ENCODE measurements at regions not wholly inside any gene's neighbourhood (a gene's known extent, or its start where the extent isn't known, plus 50 kb on each side); places are given as distances from the start of the nearest gene placed in this dataset.

- TF ChIP-seq, protein P1, sequence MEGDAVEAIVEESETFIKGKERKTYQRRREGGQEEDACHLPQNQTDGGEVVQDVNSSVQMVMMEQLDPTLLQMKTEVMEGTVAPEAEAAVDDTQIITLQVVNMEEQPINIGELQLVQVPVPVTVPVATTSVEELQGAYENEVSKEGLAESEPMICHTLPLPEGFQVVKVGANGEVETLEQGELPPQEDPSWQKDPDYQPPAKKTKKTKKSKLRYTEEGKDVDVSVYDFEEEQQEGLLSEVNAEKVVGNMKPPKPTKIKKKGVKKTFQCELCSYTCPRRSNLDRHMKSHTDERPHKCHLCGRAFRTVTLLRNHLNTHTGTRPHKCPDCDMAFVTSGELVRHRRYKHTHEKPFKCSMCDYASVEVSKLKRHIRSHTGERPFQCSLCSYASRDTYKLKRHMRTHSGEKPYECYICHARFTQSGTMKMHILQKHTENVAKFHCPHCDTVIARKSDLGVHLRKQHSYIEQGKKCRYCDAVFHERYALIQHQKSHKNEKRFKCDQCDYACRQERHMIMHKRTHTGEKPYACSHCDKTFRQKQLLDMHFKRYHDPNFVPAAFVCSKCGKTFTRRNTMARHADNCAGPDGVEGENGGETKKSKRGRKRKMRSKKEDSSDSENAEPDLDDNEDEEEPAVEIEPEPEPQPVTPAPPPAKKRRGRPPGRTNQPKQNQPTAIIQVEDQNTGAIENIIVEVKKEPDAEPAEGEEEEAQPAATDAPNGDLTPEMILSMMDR (conservative IDR thresholded peaks at IDR 0.05 in 1 of 2, IDR thresholded peaks at IDR 0.05 in 1 of 2; ENCODE audit: low read depth in 1 of 2, low read length in 2 of 2), result no peak
- no peak for TF ChIP-seq EZH2 (IDR thresholded peaks at IDR 0.05; ENCODE audit: low read length, missing control alignments)
Measured at GRCh38 chr11:70500076-70500847, 101.9 kb downstream of the CTTN start.
